ENCODE measurements at regions not wholly inside any gene's neighbourhood (a gene's known extent, or its start where the extent isn't known, plus 50 kb on each side); places are given as distances from the start of the nearest gene placed in this dataset.

GRCh38 chr6:56706981-56707726, 64.5 kb upstream of the DST start:
- Histone ChIP-seq H3K27ac (0 out of 6 replicates have a peak overlapping the region, but pooled peaks of 1 of the 2 experiments have one; percentile 32), H3K4me1 (peaks cover 34% of the 10 kb centered on the region; the same call in 2 of the 3 replicates), H3K4me2 (no peak overlapping the region), H3K4me3 (no peak overlapping the region), H3K9me3 (no peaks in the 10 kb centered on the region)
- DNase-seq (ENCODE audit: low read depth in 1 of 2, low spot score in 1 of 2) (no peak), ATAC-seq (no peak), FAIRE-seq (no peak)
- WGBS (ENCODE audit: missing lambda C conversion rate), result 98% methylated on average over 4 of the region's 5 CpGs
- TF ChIP-seq RFX5 (IDR thresholded peaks at IDR 0.05) (no peak), TFCP2L1 (CRISPR knock-in tag; IDR thresholded peaks at IDR 0.05) (no peak), RNF2 (IDR thresholded peaks at IDR 0.05; ENCODE audit: borderline replicate concordance, low read depth) (no peak), JUN (IDR thresholded peaks at IDR 0.05) (no peak), FOSB (CRISPR knock-in tag; IDR thresholded peaks at IDR 0.05) (no peak), CTCF (IDR thresholded peaks at IDR 0.05) (no peak), CBX8 (IDR thresholded peaks at IDR 0.05) (no peak), ATOH8 (CRISPR knock-in tag; IDR thresholded peaks at IDR 0.05; ENCODE audit: low read depth) (no peak), POLR2AphosphoS2 (conservative IDR thresholded peaks at IDR 0.05; ENCODE audit: low read length) (no peak), RARB (CRISPR knock-in tag; IDR thresholded peaks at IDR 0.05) (no peak), HES2 (IDR thresholded peaks at IDR 0.05) (no peak), CHD2 (IDR thresholded peaks at IDR 0.05; ENCODE audit: low read length, partially characterized antibody) (no peak), RAD21 (conservative IDR thresholded peaks at IDR 0.05 in 1 of 2, IDR thresholded peaks at IDR 0.05 in 1 of 2) (no peak), E2F6 (IDR thresholded peaks at IDR 0.05; ENCODE audit: borderline replicate concordance, low read depth) (no peak), ZSCAN20 (CRISPR knock-in tag; IDR thresholded peaks at IDR 0.05) (no peak), MAFK (IDR thresholded peaks at IDR 0.05; ENCODE audit: partially characterized antibody) (no peak), HOXB5 (CRISPR knock-in tag; IDR thresholded peaks at IDR 0.05) (no peak)
- ChIA-PET CTCF (interaction anchor here (0.6 to 3.7 kb wide), 7 partner anchors 10 to 144 kb away, joined by 3 to 18 read pairs (median 3); no protein-coding TSS in a partner anchor), POLR2A (no interaction called here)

- FAIRE-seq (no peak), ATAC-seq (peak in 1 of 2 experiments; percentile 67; a peak in 2 of 6 replicates), DNase-seq (ENCODE audit: low read depth in 1 of 2, low spot score in 1 of 2) (no peak)
- Histone ChIP-seq H3K9me3 (no peaks in the 10 kb centered on the region), H3K4me2 (no peak overlapping the region; the same call in 2 of the 3 replicates), H3K4me3 (no peak overlapping the region), H3K27ac (peak overlapping the region in 1 of 2 experiments; percentile 35; a peak in 1 of 6 replicates), H3K4me1 (peaks cover 44% of the 10 kb centered on the region)
- TF ChIP-seq CTCF (IDR thresholded peaks at IDR 0.05) (peak; percentile 56; the same call in 2 of the 3 replicates), REST (IDR thresholded peaks at IDR 0.05) (no peak), EHMT2 (IDR thresholded peaks at IDR 0.05; ENCODE audit: low read depth) (no peak), SMC3 (IDR thresholded peaks at IDR 0.05) (peak; percentile 73), RAD21 (conservative IDR thresholded peaks at IDR 0.05 in 1 of 2, IDR thresholded peaks at IDR 0.05 in 1 of 2) (peak; percentile 54 to 68), JUN (IDR thresholded peaks at IDR 0.05) (no peak), FOXS1 (CRISPR knock-in tag; IDR thresholded peaks at IDR 0.05) (no peak), POLR2A (IDR thresholded peaks at IDR 0.05; ENCODE audit: low read length) (no peak), RNF2 (IDR thresholded peaks at IDR 0.05; ENCODE audit: borderline replicate concordance, low read depth) (no peak), MAX (IDR thresholded peaks at IDR 0.05) (no peak), NPAS2 (CRISPR knock-in tag; IDR thresholded peaks at IDR 0.05; ENCODE audit: borderline replicate concordance) (no peak)
- CTCF ChIA-PET, result interaction anchor here (0.7 to 4.4 kb wide), 25 partner anchors 8 to 523 kb away, joined by 3 to 24 read pairs (median 4); partner anchors contain the start of gene DST
- POLR2A ChIA-PET, result no interaction called here
- 3% methylated on average over 1 of the region's 1 CpG for WGBS (ENCODE audit: missing lambda C conversion rate)
Observed at GRCh38 chr6:56699066-56699654, 56.5 kb upstream of the DST start.
